Brain microvascular endothelial cell (primary cell): ENCODE measurements at regions not wholly inside any gene's neighbourhood (a gene's known extent, or its start where the extent isn't known, plus 50 kb on each side); places are given as distances from the start of the nearest gene placed in this dataset.

Source experiments
- DNase-seq: peaks from one replicate; pipeline ENCODE4 v3.0.0-alpha.2; 2020
- H3K27ac ChIP-seq: fragments of 250-450 bp; sonication (Bioruptor Pico); 2 replicates; pipeline ENCODE4 v1.5.1; 2020; ENCODE audit warnings: mild to moderate bottlenecking, moderate library complexity
- H3K27me3 ChIP-seq: fragments of 250-450 bp; sonication (Bioruptor Pico); replicated peaks from 2 replicates; pipeline ENCODE4 v1.5.1; 2020; ENCODE audit warnings: mild to moderate bottlenecking
- H3K36me3 ChIP-seq: fragments of 250-450 bp; sonication (Bioruptor Pico); replicated peaks from 2 replicates; pipeline ENCODE4 v1.5.1; 2020; ENCODE audit warnings: mild to moderate bottlenecking
- H3K4me3 ChIP-seq: 2 replicates; pipeline ENCODE4 v1.5.1; 2011; ENCODE audit warnings: low read depth, mild to moderate bottlenecking, control low read depth, low read length, moderate library complexity
- in situ Hi-C: cut with HindIII; loops from 2 replicates; pipeline ENCODE4 v1.10.0; 2017; ENCODE audit warnings: low sequenced_read_pairs, low pct_ligation_motif_present
- TF ChIP-seq, protein P1 (sequence below): IDR thresholded peaks from 2 replicates; pipeline ENCODE4 v1.5.1; 2011; ENCODE audit warnings: low read depth, mild to moderate bottlenecking, moderate library complexity, low read length, control low read depth, inconsistent platforms; ENCODE audit errors: missing control alignments

DNA sequence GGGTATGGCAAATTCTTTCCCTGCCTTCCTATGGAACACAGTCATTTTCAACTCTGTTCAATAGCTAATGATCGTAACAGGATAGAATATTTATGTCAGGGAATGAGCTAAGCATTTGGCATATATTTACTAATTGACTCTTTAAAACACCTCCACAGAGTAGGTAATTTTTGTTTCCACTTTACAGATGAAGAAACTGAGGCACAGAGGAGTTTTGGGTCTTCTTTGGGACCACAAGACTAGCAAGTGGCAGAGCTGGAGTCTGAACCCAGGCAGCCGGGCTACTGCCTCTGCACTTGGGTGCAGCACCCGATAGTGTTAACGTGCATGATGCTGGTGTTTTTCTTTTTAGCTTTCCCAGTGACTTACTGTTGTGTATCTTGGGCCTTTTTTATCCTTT, 384.0 kb downstream of the SFMBT2 start:
- Histone ChIP-seq H3K27ac (no peak overlapping the region), H3K36me3 (no peaks in the 10 kb centered on the region), H3K4me3 (no peak overlapping the region), H3K27me3 (no peaks in the 10 kb centered on the region)
- in situ Hi-C loops: no loop called here
- TF ChIP-seq, protein P1, sequence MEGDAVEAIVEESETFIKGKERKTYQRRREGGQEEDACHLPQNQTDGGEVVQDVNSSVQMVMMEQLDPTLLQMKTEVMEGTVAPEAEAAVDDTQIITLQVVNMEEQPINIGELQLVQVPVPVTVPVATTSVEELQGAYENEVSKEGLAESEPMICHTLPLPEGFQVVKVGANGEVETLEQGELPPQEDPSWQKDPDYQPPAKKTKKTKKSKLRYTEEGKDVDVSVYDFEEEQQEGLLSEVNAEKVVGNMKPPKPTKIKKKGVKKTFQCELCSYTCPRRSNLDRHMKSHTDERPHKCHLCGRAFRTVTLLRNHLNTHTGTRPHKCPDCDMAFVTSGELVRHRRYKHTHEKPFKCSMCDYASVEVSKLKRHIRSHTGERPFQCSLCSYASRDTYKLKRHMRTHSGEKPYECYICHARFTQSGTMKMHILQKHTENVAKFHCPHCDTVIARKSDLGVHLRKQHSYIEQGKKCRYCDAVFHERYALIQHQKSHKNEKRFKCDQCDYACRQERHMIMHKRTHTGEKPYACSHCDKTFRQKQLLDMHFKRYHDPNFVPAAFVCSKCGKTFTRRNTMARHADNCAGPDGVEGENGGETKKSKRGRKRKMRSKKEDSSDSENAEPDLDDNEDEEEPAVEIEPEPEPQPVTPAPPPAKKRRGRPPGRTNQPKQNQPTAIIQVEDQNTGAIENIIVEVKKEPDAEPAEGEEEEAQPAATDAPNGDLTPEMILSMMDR: no peak
- no peak for DNase-seq

DNA sequence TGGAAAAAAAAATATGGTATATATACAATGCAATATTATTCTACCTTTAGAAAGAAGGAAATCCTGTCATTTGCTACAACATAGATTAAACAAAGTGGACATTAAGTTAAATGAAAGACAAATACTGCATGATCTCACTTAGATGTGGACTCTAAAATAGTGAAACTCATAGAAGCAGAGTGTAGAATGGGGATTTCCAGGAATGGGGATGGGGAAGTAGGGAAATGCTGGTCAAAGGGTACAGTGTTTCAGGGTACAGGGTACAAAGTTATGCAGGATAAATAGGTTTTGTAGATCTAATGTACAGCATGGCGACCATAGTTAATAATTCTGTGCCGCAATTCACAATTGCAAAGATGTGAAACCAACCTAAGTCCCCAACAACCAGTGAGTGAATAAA, 385.5 kb downstream of the SFMBT2 start:
- Histone ChIP-seq H3K27ac (no peak overlapping the region), H3K27me3 (no peaks in the 10 kb centered on the region), H3K36me3 (no peaks in the 10 kb centered on the region), H3K4me3 (no peak overlapping the region)
- TF ChIP-seq, protein P1: no peak
- in situ Hi-C loops: no loop called here
- no peak for DNase-seq

DNA sequence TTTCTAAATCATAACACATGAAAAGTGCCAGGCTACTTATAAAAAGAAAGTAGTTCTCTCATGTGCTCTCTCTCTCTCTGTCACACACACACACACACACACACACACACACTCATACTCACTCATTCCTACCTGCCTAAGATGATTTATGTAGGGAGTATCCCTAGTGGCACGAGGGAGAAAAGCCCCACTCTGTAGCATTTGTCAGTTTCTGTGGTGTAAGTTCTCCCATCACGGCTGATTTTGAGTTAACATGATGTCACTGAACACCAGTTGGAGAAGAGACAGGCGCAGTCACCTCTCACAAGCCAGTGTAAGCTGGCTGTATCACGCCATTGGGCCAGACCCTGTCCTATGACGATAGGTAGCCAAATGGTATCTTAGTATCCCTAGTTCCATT, 395.4 kb downstream of the SFMBT2 start:
- in situ Hi-C loops: no loop called here
- Histone ChIP-seq H3K27me3 (no peaks in the 10 kb centered on the region), H3K36me3 (no peaks in the 10 kb centered on the region), H3K27ac (no peak overlapping the region), H3K4me3 (no peak overlapping the region)
- DNase-seq: no peak
- TF ChIP-seq, protein P1: no peak

DNA sequence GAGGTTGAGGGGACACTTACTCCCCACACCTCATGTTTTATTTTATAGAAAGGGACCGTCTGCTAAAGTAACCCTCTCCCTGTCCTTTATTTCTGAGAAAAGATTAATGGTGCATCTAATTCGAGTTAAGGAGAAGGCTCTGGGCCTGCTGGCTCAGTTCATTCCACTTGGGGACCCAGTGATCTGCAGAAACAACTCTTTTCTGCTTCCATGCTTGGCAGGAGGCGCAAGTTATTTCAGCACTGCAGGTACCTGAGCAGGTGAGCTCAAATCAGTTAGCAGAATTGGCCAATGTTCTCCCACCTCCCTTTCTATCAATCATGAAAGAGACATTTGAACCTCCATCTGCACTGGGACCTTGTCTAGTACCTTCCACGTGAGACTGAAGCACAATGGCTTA, 396.1 kb downstream of the SFMBT2 start:
- DNase-seq: no peak
- H3K36me3 ChIP-seq: no peaks in the 10 kb centered on the region
- in situ Hi-C loops: no loop called here
- H3K4me3 ChIP-seq: no peak overlapping the region
- TF ChIP-seq, protein P1: no peak
- H3K27me3 ChIP-seq: no peaks in the 10 kb centered on the region
- no peak overlapping the region for H3K27ac ChIP-seq

DNA sequence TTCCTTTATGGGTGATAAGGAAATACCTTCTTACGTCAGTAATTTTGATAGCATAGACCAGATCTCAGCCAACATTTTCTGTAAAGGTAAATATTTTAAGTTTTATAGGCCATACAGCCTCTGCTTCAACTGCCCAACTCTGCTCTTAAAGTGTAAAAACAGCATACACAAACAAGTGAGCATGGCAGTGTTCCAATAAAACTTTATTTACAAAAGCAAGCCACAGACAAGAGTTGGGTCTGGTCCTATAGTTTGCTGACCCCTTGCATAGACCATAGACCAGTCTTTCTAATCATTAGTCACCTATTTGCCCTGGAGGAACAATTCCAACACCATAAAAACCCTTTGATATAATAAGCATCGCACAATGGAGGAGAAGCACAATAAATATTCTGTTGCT, 398.8 kb downstream of the SFMBT2 start:
- Histone ChIP-seq H3K36me3 (no peaks in the 10 kb centered on the region), H3K27ac (no peak overlapping the region), H3K27me3 (no peaks in the 10 kb centered on the region), H3K4me3 (no peak overlapping the region)
- TF ChIP-seq, protein P1: no peak
- in situ Hi-C loops: no loop called here
- no peak for DNase-seq

DNA sequence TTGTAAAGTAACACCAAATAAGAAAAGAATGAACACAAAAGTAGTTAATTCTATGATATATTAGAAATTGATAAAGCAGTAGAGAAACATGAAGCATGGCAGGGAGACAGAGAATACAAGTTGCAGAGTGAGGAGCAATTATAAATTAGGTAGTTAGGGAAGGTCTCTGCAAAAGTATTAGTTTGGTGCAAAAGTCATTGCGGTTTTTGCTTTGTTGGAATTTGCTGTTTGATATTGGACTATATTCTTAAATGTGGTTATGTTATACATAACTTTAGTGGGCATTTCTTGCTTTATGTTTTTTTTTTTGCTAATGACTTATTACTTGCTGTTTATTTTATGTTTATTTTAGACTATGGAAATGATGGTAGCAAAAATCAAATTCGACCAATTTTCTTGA, 402.2 kb downstream of the SFMBT2 start:
- Histone ChIP-seq H3K36me3 (no peaks in the 10 kb centered on the region), H3K4me3 (no peak overlapping the region), H3K27me3 (no peaks in the 10 kb centered on the region), H3K27ac (no peak overlapping the region)
- TF ChIP-seq, protein P1: no peak
- DNase-seq: no peak
- in situ Hi-C loops: no loop called here
